ENCODE measurements at regions not wholly inside any gene's neighbourhood (a gene's known extent, or its start where the extent isn't known, plus 50 kb on each side); places are given as distances from the start of the nearest gene placed in this dataset.

DNA sequence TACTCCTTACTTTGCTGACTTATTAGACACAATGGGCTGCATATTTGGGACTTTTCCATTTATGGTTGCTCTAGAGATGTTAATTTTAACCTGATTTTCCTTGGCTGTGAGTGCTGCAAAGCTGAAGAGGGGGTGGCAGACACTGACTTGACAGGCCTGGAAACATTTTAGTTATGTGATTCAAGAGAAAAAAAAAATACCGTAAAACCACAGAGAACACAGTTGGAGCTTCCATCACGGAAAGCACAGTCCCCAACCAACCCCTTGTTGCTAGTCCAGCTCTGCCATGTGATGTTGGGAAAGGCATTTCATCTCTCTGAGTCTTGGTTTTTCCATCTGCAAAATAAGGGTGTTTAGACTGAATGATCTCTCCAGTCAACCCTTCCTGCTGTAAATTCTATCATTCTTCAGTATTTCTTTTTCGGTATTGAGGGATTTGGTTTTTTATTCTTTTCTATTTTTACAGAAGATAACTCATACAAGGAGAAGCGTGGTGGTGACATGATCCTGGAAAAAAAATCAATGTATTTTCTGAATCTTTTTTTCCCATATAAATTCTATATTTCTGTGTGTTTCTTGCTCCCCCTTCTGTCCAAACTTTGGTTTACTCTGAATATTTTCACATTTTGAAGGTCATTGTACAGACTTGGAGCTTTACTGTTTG, 246.1 kb downstream of the REEP3 start:
- TF ChIP-seq, protein P1, sequence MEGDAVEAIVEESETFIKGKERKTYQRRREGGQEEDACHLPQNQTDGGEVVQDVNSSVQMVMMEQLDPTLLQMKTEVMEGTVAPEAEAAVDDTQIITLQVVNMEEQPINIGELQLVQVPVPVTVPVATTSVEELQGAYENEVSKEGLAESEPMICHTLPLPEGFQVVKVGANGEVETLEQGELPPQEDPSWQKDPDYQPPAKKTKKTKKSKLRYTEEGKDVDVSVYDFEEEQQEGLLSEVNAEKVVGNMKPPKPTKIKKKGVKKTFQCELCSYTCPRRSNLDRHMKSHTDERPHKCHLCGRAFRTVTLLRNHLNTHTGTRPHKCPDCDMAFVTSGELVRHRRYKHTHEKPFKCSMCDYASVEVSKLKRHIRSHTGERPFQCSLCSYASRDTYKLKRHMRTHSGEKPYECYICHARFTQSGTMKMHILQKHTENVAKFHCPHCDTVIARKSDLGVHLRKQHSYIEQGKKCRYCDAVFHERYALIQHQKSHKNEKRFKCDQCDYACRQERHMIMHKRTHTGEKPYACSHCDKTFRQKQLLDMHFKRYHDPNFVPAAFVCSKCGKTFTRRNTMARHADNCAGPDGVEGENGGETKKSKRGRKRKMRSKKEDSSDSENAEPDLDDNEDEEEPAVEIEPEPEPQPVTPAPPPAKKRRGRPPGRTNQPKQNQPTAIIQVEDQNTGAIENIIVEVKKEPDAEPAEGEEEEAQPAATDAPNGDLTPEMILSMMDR (IDR thresholded peaks at IDR 0.05): no peak
- TF ChIP-seq EZH2 (IDR thresholded peaks at IDR 0.05; ENCODE audit: borderline replicate concordance, insufficient read depth, low read depth, low read length, poor library complexity, severe bottlenecking): no peak

All from B cell (primary cell).